Upper lobe of left lung (tissue), 6 donors: ENCODE measurements at regions not wholly inside any gene's neighbourhood (a gene's known extent, or its start where the extent isn't known, plus 50 kb on each side); places are given as distances from the start of the nearest gene placed in this dataset.

Source experiments
- ATAC-seq, 2 donors: fragments of 200-7000 bp; cut with Tn5 transposase; one replicate each; pipeline ENCODE4 v1.9.1; 2022; ENCODE audit warnings: mild to moderate bottlenecking in 2 of 2, moderate library complexity in 2 of 2; ENCODE audit not compliant: low FRiP score in 2 of 2
- DNase-seq, 2 donors: peaks; one replicate each; pipeline ENCODE4 v3.0.0-alpha.2; 2019 to 2020
- H3K27ac ChIP-seq, 4 donors: fragments of 200-600 bp; sonication (generic); one replicate each; pipeline ENCODE4 v1.5.1; 2016 to 2019
- H3K27me3 ChIP-seq, 4 donors: fragments of 200-600 bp; sonication (generic); one replicate each; pipeline ENCODE4 v1.5.1; 2017 to 2019
- H3K36me3 ChIP-seq, 4 donors: fragments of 200-600 bp; sonication (generic); one replicate each; pipeline ENCODE4 v1.5.1; 2016 to 2019
- H3K4me1 ChIP-seq, 4 donors: fragments of 200-600 bp; sonication (generic); one replicate each; pipeline ENCODE4 v1.5.1; 2018 to 2019
- H3K4me3 ChIP-seq, 4 donors: fragments of 200-600 bp; sonication (generic); one replicate each; pipeline ENCODE4 v1.5.1; 2017 to 2019; ENCODE audit warnings: mild to moderate bottlenecking in 2 of 4, moderate library complexity in 1 of 4
- H3K9me3 ChIP-seq, 4 donors: fragments of 200-600 bp; sonication (generic); one replicate each; pipeline ENCODE4 v1.5.1; 2018 to 2019
- EP300 ChIP-seq, 4 donors: sonication (generic); formaldehyde crosslinking; IDR thresholded peaks; one replicate each; pipeline ENCODE4 v1.5.1; 2017; ENCODE audit warnings: antibody characterized with exemption in 4 of 4, control low read depth in 2 of 4
- POLR2A ChIP-seq, 4 donors: fragments of 450-650 bp; IDR thresholded peaks; one replicate each; pipeline ENCODE4 v1.5.1; 2016 to 2017; ENCODE audit warnings: antibody characterized with exemption in 4 of 4, mild to moderate bottlenecking in 2 of 4
- POLR2AphosphoS5 ChIP-seq, 2 donors: sonication (generic); formaldehyde crosslinking; IDR thresholded peaks; one replicate each; pipeline ENCODE4 v1.5.1; 2017; ENCODE audit warnings: antibody characterized with exemption in 2 of 2
- WGBS, 2 donors: methylation state at CpG; one replicate each; pipeline ENCODE4 v1.1.5; 2017 to 2018; 5-methylcytosine and 5-hydroxymethylcytosine counted together
- TF ChIP-seq, protein P1 (sequence below), 6 experiments: fragments of 450-650 bp in 4 of 6; fragments of 200-600 bp in 2 of 6; sonication (generic) in 2 of 6; IDR thresholded peaks; one replicate each; pipeline ENCODE4 v1.5.1; 2016 to 2019; ENCODE audit warnings: antibody characterized with exemption in 6 of 6
- donor health status: DM: no; HTN: no; CAD: no; lungs with moderate emphysema.
- donor health status: DM: no; HTN: yes; CAD: no; lungs with severe emphysema.

DNA sequence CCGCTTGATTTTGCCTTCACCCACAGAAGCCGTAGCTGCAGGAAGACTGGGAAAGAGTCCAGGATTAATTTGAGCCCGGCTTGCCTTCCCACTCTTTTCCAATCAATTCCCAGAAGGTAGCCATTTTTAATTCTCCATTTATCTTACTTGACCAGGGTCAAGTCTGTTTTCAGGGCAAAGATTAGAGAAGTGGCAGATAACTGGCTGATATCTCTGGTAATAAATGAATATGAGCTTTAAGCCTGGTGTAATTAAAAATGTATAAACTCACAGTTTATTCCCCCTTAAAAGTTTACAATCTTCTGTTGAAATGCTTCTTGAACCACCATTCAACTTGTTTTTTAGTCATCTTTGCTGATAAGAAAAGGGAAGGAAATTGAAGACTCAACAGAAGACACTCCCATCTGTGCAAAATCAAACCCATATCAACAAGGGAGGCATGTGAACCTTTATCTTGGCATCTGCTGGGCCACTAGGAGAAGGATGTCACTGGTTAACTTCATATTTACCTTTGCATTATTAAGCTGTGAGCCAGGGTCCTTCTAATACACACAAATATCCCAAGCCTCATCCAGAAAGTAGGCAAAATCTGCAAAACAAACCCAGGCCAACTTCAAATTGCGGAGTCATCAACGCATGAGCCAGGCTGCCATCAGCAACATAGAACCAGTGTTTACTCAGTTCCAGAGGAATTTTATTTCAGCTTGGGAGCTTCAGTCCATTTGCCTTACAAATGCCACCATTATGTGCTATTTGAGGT is 314.6 kb upstream of the MAF start:
- WGBS, 2 donors = 75 to 78% methylated on average over 5 of the region's 5 CpGs
- H3K4me3 ChIP-seq = no peak overlapping the region
- no peak for ATAC-seq
- DNase-seq = no peak
- H3K27me3 ChIP-seq = no peaks in the 10 kb centered on the region
- H3K4me1 ChIP-seq = no peaks in the 10 kb centered on the region
- no peak overlapping the region for H3K27ac ChIP-seq
- H3K36me3 ChIP-seq = no peaks in the 10 kb centered on the region
- H3K9me3 ChIP-seq = no peaks in the 10 kb centered on the region
- TF ChIP-seq, protein P1, sequence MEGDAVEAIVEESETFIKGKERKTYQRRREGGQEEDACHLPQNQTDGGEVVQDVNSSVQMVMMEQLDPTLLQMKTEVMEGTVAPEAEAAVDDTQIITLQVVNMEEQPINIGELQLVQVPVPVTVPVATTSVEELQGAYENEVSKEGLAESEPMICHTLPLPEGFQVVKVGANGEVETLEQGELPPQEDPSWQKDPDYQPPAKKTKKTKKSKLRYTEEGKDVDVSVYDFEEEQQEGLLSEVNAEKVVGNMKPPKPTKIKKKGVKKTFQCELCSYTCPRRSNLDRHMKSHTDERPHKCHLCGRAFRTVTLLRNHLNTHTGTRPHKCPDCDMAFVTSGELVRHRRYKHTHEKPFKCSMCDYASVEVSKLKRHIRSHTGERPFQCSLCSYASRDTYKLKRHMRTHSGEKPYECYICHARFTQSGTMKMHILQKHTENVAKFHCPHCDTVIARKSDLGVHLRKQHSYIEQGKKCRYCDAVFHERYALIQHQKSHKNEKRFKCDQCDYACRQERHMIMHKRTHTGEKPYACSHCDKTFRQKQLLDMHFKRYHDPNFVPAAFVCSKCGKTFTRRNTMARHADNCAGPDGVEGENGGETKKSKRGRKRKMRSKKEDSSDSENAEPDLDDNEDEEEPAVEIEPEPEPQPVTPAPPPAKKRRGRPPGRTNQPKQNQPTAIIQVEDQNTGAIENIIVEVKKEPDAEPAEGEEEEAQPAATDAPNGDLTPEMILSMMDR (IDR thresholded peaks at IDR 0.05) = no peak
- no peak for TF ChIP-seq EP300 (IDR thresholded peaks at IDR 0.05)
- no peak for TF ChIP-seq POLR2AphosphoS5 (IDR thresholded peaks at IDR 0.05)
- no peak for TF ChIP-seq POLR2A (IDR thresholded peaks at IDR 0.05)

DNA sequence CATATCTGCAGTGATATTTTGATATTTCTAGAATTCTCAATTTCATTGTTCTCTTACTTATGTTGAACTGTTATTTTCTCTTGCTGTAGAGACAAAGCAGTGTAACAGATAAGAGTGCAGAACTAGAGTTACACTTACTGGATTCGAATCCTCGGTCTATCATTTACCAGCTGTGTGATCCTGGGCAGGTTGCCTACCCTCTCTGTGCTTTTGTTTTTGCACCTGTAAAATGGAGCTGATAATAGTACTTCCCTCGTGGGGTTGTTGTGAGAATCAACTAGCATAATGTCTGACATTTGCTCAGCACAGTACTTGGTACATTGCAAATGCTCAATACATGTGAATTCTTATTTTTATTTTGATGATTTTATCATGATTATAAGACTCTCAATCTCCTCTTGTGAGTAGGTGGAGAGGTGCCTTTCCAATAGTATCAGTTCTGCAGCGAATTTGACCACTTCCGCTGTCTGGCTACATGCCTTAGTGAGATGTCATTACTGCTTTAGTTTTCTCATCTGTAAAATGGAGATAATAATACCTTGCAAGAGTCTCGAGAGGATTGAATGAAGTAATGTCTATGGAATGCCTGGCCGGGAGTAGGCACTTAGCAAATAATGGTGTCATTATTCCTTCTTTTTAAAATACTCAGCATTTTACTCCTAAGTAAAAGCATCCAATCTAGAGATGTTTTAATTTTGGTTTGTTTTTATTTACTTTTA is 312.2 kb upstream of the MAF start:
- no peak overlapping the region for H3K4me3 ChIP-seq
- DNase-seq (no peak), ATAC-seq (no peak)
- H3K27me3 ChIP-seq = no peaks in the 10 kb centered on the region
- WGBS, 2 donors = 76% methylated on average over 7 of the region's 7 CpGs
- H3K27ac ChIP-seq = no peak overlapping the region
- H3K4me1 ChIP-seq = no peaks in the 10 kb centered on the region
- H3K36me3 ChIP-seq = no peaks in the 10 kb centered on the region
- TF ChIP-seq POLR2AphosphoS5 (IDR thresholded peaks at IDR 0.05) (no peak), POLR2A (IDR thresholded peaks at IDR 0.05) (no peak), EP300 (IDR thresholded peaks at IDR 0.05) (no peak)
- TF ChIP-seq, protein P1 (IDR thresholded peaks at IDR 0.05) = no peak
- H3K9me3 ChIP-seq = no peaks in the 10 kb centered on the region

DNA sequence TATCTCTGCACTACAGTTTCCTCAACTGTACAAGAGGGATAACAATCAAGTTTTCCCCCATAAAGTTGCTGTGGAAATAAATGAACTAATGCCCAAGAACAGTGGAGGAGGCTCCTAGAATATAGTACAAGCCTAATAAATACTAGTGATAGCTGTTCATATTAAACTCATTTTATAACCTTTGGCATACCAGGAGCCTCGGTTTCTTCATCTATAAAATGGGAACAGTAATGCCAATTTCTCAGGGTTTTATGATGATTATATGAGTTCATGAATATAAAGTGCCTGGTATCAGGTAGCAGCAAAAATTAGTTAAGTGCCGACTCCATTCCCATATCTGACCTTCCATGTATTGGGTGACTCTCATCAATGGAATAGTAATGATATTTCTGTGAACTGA is 311.1 kb upstream of the MAF start:
- WGBS, 2 donors = 93 to 96% methylated on average over 2 of the region's 2 CpGs
- Histone ChIP-seq H3K27ac (no peak overlapping the region), H3K4me1 (no peaks in the 10 kb centered on the region), H3K4me3 (no peak overlapping the region), H3K36me3 (no peaks in the 10 kb centered on the region), H3K27me3 (no peaks in the 10 kb centered on the region), H3K9me3 (no peaks in the 10 kb centered on the region)
- ATAC-seq (no peak), DNase-seq (no peak)
- TF ChIP-seq POLR2AphosphoS5 (IDR thresholded peaks at IDR 0.05) (no peak), EP300 (IDR thresholded peaks at IDR 0.05) (no peak), POLR2A (IDR thresholded peaks at IDR 0.05) (no peak)
- TF ChIP-seq, protein P1 (IDR thresholded peaks at IDR 0.05) = no peak

DNA sequence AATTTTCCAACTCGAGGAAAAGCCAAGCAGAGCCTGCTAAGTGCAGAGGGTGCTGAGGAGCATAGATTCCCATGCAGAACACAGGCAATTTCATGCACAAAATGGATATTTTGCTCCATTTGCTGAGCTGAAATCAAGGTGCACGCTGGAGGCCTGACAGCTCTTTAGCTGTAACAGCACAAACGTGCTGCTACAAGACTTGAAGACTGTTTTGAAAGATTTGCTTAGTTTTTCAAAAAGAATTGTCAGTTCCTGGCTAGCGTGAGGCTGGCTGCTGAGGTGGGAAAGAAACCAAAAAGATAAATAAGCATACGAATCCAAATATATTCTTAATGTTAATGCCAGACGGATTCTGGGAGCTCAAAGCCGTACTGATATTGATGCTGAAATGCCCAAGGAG is 309.0 kb upstream of the MAF start:
- no peaks in the 10 kb centered on the region for H3K27me3 ChIP-seq
- DNase-seq (no peak), ATAC-seq (no peak)

More for the DNA sequence above, 309.0 kb upstream of the MAF start:
- no peaks in the 10 kb centered on the region for H3K9me3 ChIP-seq
- WGBS, 2 donors = 56 to 69% methylated on average over 7 of the region's 7 CpGs
- H3K4me3 ChIP-seq = no peak overlapping the region
- TF ChIP-seq POLR2AphosphoS5 (IDR thresholded peaks at IDR 0.05) (no peak), POLR2A (IDR thresholded peaks at IDR 0.05) (no peak), EP300 (IDR thresholded peaks at IDR 0.05) (no peak)
- TF ChIP-seq, protein P1 (IDR thresholded peaks at IDR 0.05) = no peak
- no peaks in the 10 kb centered on the region for H3K4me1 ChIP-seq
- H3K27ac ChIP-seq = no peak overlapping the region
- no peaks in the 10 kb centered on the region for H3K36me3 ChIP-seq
